ENCODE measurements at regions not wholly inside any gene's neighbourhood (a gene's known extent, or its start where the extent isn't known, plus 50 kb on each side); places are given as distances from the start of the nearest gene placed in this dataset.

- no peak overlapping the region for H3K27ac Mint-ChIP-seq
- H3K9me3 Mint-ChIP-seq, result peaks cover 10% of the 10 kb centered on the region
- H3K27me3 Mint-ChIP-seq (ENCODE audit: insufficient read depth), result peaks cover 14% of the 10 kb centered on the region
- TF ChIP-seq, protein P1, sequence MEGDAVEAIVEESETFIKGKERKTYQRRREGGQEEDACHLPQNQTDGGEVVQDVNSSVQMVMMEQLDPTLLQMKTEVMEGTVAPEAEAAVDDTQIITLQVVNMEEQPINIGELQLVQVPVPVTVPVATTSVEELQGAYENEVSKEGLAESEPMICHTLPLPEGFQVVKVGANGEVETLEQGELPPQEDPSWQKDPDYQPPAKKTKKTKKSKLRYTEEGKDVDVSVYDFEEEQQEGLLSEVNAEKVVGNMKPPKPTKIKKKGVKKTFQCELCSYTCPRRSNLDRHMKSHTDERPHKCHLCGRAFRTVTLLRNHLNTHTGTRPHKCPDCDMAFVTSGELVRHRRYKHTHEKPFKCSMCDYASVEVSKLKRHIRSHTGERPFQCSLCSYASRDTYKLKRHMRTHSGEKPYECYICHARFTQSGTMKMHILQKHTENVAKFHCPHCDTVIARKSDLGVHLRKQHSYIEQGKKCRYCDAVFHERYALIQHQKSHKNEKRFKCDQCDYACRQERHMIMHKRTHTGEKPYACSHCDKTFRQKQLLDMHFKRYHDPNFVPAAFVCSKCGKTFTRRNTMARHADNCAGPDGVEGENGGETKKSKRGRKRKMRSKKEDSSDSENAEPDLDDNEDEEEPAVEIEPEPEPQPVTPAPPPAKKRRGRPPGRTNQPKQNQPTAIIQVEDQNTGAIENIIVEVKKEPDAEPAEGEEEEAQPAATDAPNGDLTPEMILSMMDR (IDR thresholded peaks at IDR 0.05), result no peak
- 0 out of 2 replicates have a peak, but pooled peaks cover 5% of the 10 kb centered on the region for H3K36me3 Mint-ChIP-seq (ENCODE audit: low read depth)
- no peaks in the 10 kb centered on the region for H3K4me1 Mint-ChIP-seq (ENCODE audit: low read depth)
- H3K4me3 Mint-ChIP-seq, result no peak overlapping the region
- no peak for DNase-seq
These were observed 131.2 kb downstream of the PFKFB3 start for GRCh38 chr10:6333973-6334372.

DNA sequence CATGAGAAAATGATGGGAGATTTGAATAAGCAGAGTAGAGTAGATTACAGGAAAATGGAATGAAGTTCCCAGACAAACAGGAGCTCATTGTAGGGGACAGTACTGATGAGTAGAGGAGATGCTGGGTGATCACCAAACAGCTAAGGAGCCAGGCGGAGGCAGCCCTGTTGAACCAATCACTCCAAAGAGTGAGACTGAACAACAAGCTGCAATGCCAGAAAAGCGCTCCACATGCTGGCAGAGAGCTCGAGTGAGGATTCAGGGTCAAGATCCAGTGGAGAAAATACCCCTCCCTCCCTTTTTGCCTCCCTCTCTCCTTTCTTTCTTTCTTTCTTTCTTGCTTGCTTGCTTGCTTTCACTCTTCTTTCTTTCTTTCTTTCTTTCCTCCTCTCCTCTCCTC is 133.3 kb downstream of the PFKFB3 start:
- no peak overlapping the region for H3K4me3 Mint-ChIP-seq
- H3K36me3 Mint-ChIP-seq (ENCODE audit: low read depth), result no peaks in the 10 kb centered on the region
- no peaks in the 10 kb centered on the region for H3K4me1 Mint-ChIP-seq (ENCODE audit: low read depth)
- no peak for DNase-seq
- TF ChIP-seq, protein P1 (IDR thresholded peaks at IDR 0.05), result no peak
- H3K9me3 Mint-ChIP-seq, result peaks cover 6% of the 10 kb centered on the region
- no peak overlapping the region for H3K27ac Mint-ChIP-seq
- peaks cover 10% of the 10 kb centered on the region for H3K27me3 Mint-ChIP-seq (ENCODE audit: insufficient read depth)

DNA sequence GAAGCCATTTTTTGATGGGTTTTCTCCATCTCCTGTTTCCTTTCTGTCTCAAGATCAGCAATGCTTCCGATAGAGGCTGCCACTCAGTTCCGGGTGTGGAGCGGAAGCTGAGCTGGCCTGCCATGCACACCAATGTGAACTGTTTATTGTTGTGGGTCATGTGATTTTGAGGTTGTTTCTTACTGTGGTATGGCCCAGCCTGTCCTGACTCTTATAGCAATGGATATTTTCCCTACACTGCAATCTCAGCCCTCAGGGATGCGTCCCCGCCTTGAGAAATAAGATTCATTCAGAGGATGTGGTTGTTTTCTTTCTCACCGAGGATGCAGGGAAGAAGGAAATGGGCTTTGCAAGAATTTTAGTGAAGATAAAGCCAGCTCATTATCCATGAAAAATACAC is 134.7 kb downstream of the PFKFB3 start:
- Mint-ChIP-seq H3K27ac (no peak overlapping the region), H3K4me1 (ENCODE audit: low read depth) (no peaks in the 10 kb centered on the region), H3K9me3 (peaks cover 6% of the 10 kb centered on the region), H3K4me3 (no peak overlapping the region), H3K36me3 (ENCODE audit: low read depth) (no peaks in the 10 kb centered on the region), H3K27me3 (ENCODE audit: insufficient read depth) (peaks cover 2% of the 10 kb centered on the region)
- TF ChIP-seq, protein P1 (IDR thresholded peaks at IDR 0.05), result no peak
- no peak for DNase-seq

DNA sequence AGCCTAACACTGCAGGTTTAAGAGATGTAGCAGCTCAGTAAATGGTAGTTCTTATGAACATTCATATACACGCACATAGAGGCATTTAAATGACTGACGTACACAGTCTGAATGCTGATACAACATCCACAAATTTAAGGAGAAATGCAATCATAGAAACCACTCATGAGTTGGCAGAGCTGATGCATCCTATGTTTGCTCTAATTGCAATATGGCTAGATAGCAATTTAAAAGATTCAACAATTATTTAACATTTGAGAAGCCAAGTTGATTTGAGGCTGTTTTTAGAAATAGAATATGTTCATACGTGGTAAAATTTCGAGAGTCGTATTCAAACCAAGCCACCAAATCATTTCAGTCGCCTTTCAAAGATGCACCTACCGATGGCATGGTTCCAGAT is 135.6 kb downstream of the PFKFB3 start:
- no peak for DNase-seq
- Mint-ChIP-seq H3K4me1 (ENCODE audit: low read depth) (no peaks in the 10 kb centered on the region), H3K27ac (no peak overlapping the region), H3K36me3 (ENCODE audit: low read depth) (no peaks in the 10 kb centered on the region), H3K27me3 (ENCODE audit: insufficient read depth) (peaks cover 2% of the 10 kb centered on the region), H3K4me3 (no peak overlapping the region), H3K9me3 (peaks cover 4% of the 10 kb centered on the region)
- TF ChIP-seq, protein P1 (IDR thresholded peaks at IDR 0.05), result no peak

DNA sequence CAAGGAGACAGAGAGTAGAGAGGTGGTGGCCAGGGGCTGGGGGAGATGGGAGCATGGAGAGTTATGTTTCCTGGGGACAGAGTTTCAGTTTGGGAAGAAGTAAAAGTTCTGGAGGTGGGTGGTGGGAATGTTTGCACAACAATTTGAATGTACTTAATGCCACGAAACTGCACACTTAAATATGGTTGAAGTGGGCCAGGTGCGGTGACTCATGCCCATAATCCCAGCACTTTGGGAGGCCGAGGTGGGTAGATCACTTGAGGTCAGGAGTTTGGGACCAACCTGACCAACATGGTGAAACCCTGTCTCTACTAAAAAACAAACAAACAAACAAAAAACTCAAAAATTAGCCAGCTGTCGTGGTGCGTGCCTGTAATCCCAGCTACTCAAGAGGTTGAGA is 137.2 kb downstream of the PFKFB3 start:
- no peak overlapping the region for H3K4me3 Mint-ChIP-seq
- H3K36me3 Mint-ChIP-seq (ENCODE audit: low read depth), result no peaks in the 10 kb centered on the region
- no peak overlapping the region for H3K27ac Mint-ChIP-seq
- TF ChIP-seq, protein P1 (IDR thresholded peaks at IDR 0.05), result no peak
- H3K4me1 Mint-ChIP-seq (ENCODE audit: low read depth), result no peaks in the 10 kb centered on the region
- H3K9me3 Mint-ChIP-seq, result no peaks in the 10 kb centered on the region
- H3K27me3 Mint-ChIP-seq (ENCODE audit: insufficient read depth), result peaks cover 12% of the 10 kb centered on the region
- DNase-seq, result no peak

GRCh38 chr10:6342096-6342685 is 139.5 kb downstream of the PFKFB3 start:
- Mint-ChIP-seq H3K9me3 (no peaks in the 10 kb centered on the region), H3K36me3 (ENCODE audit: low read depth) (no peaks in the 10 kb centered on the region), H3K4me3 (no peak overlapping the region), H3K27ac (no peak overlapping the region), H3K4me1 (ENCODE audit: low read depth) (peaks cover 11% of the 10 kb centered on the region), H3K27me3 (ENCODE audit: insufficient read depth) (peaks cover 13% of the 10 kb centered on the region)
- DNase-seq, result no peak
- TF ChIP-seq, protein P1 (IDR thresholded peaks at IDR 0.05), result no peak
